ENCODE measurements at regions not wholly inside any gene's neighbourhood (a gene's known extent, or its start where the extent isn't known, plus 50 kb on each side); places are given as distances from the start of the nearest gene placed in this dataset.
A peak's percentile ranks its signal among the peaks of the same experiment; 100 is the strongest.

GRCh38 chr20:23278172-23278571, 72.4 kb upstream of the NXT1 start:
- DNase-seq, result no peak

GRCh38 chr20:23277316-23277715, 73.3 kb upstream of the NXT1 start:
- DNase-seq, result no peak

GRCh38 chr20:23273776-23274175, 76.8 kb upstream of the NXT1 start:
- no peak for DNase-seq

GRCh38 chr20:23272176-23273029, 78.2 kb upstream of the NXT1 start:
- DNase-seq, result no peak

GRCh38 chr20:23270382-23270911, 80.1 kb upstream of the NXT1 start:
- DNase-seq, result peak; percentile 68

GRCh38 chr20:23269954-23270353, 80.6 kb upstream of the NXT1 start:
- no peak for DNase-seq

GRCh38 chr20:23268792-23269354, 81.7 kb upstream of the NXT1 start:
- no peak for DNase-seq

GRCh38 chr20:23267909-23268308, 82.7 kb upstream of the NXT1 start:
- DNase-seq, result no peak

- no peak for DNase-seq
Observed at GRCh38 chr20:23266530-23267398, 83.8 kb upstream of the NXT1 start.

- peak; percentile 48 for DNase-seq
Observed at GRCh38 chr20:23265226-23265625, 85.4 kb upstream of the NXT1 start.

GRCh38 chr20:23264545-23264944, 86.0 kb upstream of the NXT1 start:
- DNase-seq, result no peak

GRCh38 chr20:23260181-23260840, 90.3 kb upstream of the NXT1 start:
- DNase-seq, result no peak

GRCh38 chr20:23258747-23259121, 91.9 kb upstream of the NXT1 start:
- no peak for DNase-seq

GRCh38 chr20:23257848-23258746, 92.5 kb upstream of the NXT1 start:
- peak; percentile 89 for DNase-seq

GRCh38 chr20:23257106-23257761, 93.4 kb upstream of the NXT1 start:
- no peak for DNase-seq

GRCh38 chr20:23255716-23256385, 94.7 kb upstream of the NXT1 start:
- DNase-seq, result peak; percentile 46

- no peak for DNase-seq
Observed at GRCh38 chr20:23255106-23255505, 95.5 kb upstream of the NXT1 start.

- DNase-seq, result no peak
Observed at GRCh38 chr20:23254505-23254904, 96.1 kb upstream of the NXT1 start.

GRCh38 chr20:23254034-23254433, 96.6 kb upstream of the NXT1 start:
- no peak for DNase-seq

- no peak for DNase-seq
Observed at GRCh38 chr20:23253524-23253923, 97.1 kb upstream of the NXT1 start.

GRCh38 chr20:23251779-23252178, 98.8 kb upstream of the NXT1 start:
- no peak for DNase-seq
